GM21723 (cell line): ENCODE measurements at regions not wholly inside any gene's neighbourhood (a gene's known extent, or its start where the extent isn't known, plus 50 kb on each side); places are given as distances from the start of the nearest gene placed in this dataset.

ENCODE experiments used
- ATAC-seq: cut with Tn5 transposase; IDR thresholded peaks from one replicate; pipeline ENCODE4 v1.9.1; 2021; ENCODE audit warnings: mild to moderate bottlenecking, moderate library complexity; ENCODE audit not compliant: unreplicated experiment

DNA sequence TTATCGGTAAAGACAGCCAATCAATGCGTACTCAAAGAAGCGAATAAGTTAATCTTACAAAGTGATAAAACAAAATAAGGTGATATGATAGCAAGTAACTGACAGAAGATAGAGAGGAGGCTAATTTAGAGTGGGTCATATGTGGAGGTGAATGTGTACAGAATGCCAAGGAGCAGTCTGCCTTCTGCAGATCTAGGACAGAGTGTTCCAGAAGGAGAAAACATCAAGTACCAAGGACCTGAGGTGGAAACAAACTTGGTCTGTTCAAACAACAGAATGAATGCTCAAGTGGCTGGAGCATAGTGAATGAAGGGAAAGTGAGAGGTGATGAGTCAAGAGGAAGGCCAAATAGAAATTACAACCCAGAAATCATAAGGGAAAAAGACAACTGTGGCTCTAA is 170.3 kb upstream of the BMP4 start:
- no peak for ATAC-seq

DNA sequence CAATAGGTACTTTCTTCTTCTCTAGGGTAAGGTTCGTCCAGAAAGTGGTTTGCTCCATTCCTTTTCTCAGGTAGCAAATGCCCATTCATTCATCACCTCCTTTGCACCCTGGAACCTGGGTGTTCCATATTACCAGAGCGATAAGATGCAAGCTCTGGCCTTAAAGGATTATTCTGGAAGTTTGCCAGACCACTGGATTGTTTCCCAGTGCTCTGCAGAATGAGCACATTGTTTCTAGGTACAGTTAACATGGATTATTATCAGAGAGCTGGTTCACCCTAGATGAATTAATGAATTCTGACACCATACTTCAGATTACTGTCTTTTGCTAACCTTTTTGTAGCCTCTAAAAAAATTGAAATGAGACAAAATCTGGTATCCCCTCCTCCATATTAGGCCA is 170.9 kb upstream of the BMP4 start:
- no peak for ATAC-seq

DNA sequence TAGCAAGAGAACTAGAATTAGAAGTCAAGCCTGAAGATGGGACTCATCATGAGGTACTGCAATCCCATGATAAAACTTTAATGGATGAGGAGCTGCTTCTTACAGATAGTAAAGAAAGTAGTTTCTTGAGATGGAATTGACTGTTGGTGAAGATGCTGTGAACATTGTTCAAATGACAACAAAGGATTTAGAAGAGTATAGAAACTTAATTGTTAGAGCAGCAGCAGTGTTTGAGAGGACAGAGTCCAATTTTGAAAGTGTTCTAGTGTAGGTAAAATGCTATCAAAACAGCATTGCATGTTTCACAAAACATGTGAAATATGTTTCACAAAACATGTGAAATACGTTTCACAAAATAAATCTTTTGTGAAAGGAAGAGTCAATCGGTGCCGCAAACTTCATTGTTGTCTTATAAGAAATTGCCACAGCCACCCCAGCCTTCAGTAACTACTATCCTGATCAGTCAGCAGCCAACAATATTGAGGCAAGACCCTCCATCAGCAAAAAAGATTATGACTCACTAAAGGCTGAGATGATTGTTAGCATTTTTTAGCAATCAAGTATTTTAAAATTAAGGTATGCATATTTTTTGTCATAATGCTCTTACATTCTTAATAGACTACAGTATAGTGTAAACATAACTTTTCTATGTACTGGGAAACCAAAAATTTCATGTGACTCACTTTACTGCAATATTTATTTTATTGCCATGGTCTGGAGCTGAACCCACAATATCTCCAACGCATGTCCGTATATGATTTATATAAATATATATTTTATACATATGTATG is 173.4 kb upstream of the BMP4 start:
- no peak for ATAC-seq

DNA sequence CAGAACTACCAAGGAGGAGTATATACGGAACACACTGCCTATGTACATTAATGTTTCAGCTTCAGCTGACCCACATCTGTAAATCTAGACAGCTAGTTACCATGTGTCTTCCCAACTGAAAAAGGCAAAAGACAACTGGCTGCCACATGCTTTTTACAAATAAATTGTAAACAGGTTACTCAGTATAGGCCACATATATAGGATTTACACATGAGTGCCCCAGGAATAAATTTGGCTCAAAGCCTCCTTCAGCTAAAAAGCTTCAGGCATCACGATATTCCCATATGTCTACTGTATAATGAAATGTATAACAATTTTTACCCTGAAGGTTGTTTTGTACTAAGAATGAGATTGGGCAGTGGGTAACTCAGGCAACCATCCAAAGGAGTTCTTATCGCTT is 175.9 kb upstream of the BMP4 start:
- ATAC-seq = no peak

DNA sequence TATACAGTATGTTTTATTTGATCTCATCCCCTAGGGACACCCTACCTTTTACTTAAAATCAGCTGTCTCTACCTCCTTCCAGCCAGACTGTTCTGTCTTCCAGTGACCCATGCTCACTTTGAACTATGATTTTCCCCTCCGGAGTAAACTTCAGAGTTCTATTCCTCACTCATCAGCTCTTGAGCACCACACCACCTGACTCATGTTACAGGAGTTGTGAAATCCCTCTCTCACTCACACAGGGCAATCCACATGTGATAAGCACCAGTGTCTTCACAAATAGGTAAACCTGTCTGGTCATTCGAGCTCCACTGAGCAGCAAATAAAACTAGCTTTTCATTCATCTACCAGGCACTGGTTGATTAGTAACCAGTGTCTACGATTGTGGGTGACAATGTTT is 177.3 kb upstream of the BMP4 start:
- ATAC-seq = no peak

DNA sequence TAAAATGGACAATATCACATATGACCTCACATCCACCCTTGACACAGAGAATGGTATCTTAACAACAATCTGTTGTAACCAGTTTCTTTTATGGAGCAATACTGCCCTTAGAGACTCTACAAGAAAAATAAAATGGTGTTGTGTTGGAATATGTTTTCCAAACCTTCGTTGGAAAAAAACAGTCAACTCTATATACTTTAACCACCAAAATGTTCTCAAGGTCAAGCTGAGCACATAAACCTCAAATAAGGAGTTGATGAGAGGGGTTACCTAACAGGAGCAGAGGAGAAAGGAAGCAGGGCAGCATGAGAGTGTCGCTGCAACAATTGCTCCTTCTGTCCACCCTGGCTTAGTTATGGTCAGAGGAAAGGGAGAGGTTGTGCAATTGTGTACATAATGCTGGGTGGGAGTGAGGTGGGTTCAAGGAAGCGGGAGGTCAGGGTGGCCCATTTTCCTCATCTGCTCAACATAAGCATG is 179.2 kb upstream of the BMP4 start:
- no peak for ATAC-seq

DNA sequence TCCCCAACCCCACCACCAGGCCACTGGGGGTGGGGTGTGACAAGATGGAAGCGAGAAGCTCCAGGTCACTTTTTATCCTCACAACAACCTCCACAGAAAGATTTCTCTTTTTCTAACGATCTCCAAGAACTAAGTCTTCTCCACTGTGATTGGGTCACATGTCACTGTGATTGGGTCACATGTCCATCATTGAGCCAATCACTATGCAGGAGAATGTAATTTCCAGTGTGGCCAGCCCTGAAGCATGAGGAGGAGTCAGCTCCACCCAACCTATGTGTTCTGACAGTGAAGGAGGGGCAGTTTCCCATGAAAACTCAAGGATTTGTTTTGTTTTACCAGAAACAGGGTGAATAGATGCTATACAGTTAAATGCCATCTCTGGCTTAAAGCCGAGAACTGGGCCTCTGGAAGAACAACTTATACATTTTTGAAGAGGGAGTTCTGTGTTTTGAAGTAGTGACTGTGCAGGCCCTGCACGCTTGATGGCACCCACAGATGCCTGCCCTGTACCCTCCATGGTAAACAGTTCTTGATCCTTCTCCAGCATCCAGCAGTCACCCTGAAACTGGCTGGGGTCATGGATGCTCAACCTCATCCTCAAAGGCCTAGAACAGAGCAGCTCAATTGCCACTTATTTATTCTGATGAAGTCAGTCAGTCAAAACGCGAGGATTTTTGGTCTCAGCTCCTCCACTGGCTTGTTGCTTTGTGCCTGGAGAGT is 180.4 kb upstream of the BMP4 start:
- ATAC-seq = no peak

DNA sequence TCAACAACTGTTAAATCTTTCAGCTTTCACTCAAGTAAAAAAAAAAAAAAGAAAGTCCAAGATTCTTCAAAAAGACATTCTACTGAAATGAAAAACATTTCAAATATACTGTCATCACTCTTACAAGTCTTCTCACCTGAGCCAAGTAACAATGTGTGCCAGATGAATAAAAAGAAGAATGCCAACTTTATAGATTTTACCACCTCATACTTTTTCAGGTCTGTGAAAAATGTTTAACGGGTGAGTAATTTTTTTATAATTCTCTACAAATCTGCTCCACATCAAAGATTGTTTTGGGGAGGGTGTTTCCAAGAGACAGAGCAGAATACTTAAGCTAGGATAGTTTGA is 181.0 kb upstream of the BMP4 start:
- no peak for ATAC-seq

DNA sequence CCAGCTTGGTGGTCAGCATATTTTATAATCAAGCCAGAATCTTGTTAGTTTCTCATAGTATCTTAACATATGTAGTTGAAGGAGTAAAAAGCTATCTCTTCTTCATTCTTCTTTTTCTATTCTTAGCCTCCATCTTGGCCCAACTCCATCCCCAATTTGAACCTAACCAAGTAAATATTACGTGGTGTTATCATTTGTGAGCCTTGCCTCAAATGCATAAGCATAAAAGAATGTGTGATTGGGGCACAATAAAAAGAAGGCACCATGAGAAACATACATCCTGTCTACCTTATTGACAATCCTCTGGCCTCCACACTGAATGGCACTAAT is 181.4 kb upstream of the BMP4 start:
- ATAC-seq = no peak

DNA sequence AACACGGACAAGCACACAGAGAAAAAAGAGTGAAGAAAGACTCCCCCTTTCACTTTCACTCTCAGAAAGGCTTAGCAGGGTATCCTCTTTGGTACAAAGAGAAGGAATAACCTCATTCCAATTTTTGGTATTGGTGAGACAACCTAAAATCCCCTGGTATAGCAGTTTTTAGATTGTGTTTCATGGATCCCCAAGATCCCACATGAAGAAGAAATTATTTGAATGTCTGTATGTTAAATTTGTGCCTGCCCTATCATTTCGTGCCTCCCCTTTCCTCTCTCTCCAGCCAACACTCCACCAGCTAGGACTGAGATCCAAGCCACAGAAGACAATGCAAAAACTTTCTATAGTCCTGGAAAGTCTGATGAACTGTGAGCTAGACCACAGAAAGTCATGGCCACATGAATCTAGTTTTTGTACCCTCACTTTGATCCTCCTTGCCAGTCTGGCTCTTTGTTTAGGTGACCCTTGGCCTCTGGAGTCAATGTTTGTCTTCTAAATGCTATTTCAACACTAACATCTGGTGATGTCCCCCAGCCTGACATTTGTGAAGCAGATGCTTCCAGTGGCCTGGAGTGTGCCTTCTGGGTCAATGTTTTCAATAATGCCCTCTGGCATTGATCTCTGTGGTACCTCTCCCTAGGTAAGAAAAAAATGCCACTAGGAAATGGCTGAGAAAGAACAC is 181.9 kb upstream of the BMP4 start:
- no peak for ATAC-seq

DNA sequence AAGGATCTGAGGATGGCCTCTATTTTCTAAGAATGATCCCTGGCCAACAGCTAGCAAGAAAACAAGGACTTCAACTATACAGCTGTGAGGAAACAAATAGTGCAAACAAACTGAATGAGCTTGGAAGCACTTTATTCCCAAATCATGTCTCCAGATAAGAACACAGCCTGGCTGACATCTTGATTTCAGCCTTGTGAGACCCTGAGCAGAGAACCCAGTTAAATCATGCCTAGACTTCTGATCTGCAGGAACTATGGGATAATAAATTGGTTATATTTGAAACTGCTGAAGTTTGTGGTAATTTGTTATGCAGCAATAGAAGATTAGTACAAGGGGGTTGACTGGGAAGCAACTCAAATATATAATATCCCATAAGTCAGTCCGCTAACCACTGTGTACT is 183.9 kb upstream of the BMP4 start:
- no peak for ATAC-seq

DNA sequence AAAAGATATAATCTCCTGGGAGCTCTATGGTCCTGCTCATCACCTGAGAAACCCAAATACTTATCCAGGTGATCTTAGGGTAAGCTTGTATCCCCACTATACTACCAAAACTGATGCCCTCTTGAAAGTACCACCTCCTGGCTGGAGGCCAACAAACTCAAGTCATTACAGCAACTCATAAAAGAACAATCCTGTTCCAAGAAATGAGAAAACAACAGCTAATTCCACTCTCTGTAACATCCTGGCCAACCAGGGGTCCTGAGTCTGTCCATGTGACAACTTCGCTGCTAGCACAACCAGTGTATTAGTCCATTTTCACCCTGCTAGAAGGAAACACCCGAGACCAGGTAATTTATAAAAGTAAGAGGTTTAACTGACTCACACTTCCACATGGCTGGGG is 190.0 kb upstream of the BMP4 start:
- ATAC-seq = no peak

DNA sequence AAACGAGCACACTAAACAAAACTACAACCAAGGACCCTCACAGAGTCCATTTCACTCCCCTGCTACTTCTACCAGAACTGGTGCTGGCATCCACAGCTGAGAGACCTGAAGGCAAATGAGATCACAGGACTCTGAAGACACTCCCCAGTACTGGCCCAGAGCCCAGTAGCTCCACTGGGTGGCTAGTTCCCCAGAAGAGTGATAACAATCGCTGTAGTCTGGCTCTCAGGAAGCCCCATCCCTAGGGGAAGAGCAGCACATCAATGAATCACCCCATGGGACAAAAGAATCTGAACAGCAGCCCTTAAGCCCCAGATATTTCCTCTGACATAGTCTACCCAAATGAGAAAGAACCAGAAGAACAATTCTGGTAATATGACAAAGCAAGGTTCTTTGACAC is 190.7 kb upstream of the BMP4 start:
- no peak for ATAC-seq

DNA sequence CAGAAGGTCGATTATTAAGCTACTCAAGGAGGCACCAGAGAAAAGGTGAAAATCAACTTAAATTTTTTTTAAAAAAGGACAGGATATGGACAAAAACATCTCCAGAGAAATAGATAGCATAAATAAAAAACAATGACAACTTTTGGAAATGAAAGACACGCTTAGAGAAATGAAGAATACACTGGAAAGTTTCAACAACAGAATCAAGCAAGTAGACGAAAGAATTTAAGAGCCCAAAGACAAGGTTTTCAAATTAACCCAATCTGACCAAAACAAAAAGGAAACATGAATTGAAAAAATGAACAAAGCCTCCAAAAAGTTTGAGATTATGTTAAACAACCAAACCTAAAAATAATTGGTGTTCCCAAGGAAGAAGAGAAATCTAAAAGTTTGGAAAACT is 191.1 kb upstream of the BMP4 start:
- ATAC-seq = no peak

DNA sequence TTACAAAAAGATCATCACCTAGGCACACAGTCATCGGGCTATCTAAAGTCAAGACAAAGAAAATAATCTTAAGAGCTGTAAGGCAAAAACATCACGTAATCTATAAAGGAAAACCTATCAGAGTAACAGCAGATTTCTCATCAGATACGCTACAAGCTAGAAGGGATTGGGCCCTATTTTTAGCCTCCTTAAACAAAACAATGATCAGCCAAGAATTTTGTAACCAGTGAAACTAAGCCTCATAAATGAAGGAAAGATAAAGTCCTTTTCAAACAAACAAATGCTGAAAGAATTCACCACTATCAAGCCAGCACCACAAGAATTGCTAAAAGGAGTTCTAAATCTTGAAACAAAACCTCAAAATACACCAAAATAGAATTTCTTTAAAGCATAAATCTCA is 191.6 kb upstream of the BMP4 start:
- ATAC-seq = no peak

DNA sequence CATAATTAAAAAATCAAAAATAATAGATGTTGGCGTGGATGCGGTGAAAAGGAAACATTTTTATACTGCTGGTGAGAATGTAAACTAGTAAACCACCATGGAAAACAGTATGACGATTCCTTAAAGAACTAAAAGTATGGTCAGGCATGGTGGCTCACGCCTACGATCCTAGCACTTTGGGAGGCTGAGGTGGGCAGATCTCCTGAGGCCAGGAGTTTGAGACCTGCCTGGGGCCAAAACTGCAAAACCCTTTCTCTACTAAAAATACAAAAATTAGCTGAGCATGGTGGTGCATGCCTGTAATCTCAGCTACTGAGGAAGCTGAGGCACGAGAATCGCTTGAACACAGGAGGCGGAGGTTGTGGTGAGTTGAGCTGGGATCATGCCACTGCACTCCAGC is 195.7 kb upstream of the BMP4 start:
- ATAC-seq = no peak

DNA sequence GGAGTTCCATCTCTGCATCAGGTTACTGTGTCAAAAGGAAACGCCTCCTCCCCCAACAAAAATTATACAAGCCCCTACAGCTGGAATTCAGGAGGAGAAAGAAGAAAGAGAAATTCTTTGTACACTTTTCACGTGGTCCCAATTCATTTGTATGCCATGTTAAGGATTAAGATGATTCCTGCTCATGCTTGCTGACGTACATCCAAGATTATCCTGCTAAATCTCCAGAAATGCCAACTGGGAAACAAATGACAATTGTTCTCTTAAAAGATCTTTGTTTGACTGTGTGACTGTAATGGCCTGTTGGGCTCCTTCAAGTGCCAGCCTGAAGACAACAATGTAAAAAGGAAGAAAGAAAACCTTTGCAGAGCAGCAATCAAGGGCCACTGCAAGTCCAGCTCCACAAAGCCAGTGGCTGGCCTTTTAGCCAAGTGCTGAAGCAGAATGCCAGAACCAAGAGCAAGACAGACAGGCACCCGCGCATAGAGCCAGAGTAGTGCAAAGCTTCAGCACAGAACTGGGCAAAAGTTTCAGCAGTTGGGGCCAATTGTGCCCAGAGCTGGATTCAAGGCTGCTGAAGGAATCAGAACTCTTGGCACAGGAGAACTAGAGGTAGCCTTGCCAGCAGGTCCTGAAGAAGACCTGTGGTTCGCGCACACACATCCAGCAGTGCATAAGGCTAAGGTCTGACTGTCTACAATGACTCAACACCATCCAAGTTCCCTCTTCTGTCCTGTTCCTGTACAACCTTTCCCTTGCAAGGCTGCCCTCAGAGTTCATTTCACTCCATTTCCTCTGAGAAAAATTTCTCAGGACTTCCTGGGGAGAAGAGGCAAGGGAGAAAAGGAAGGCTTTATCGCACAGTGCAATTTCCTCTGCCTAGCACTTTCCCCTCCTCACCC is 209.7 kb upstream of the BMP4 start:
- ATAC-seq = no peak

DNA sequence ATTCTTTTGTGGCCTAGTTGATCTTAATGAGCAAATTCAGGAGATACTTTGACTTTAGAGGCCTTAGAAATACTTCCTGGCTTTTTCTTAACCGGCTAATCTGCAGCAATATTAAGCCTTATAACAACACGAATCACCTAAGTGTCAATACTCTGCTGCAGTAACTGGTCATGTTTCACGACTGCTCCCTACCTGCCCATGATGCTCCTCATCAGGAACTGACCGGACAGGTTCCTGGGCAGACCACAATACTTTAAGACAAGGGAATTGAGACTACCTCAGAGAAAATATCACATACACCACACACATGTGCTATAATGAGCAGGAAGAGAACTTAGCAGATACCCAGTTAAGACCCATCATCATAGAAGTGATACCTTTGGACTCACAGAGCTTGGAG is 211.9 kb upstream of the BMP4 start:
- ATAC-seq = no peak

DNA sequence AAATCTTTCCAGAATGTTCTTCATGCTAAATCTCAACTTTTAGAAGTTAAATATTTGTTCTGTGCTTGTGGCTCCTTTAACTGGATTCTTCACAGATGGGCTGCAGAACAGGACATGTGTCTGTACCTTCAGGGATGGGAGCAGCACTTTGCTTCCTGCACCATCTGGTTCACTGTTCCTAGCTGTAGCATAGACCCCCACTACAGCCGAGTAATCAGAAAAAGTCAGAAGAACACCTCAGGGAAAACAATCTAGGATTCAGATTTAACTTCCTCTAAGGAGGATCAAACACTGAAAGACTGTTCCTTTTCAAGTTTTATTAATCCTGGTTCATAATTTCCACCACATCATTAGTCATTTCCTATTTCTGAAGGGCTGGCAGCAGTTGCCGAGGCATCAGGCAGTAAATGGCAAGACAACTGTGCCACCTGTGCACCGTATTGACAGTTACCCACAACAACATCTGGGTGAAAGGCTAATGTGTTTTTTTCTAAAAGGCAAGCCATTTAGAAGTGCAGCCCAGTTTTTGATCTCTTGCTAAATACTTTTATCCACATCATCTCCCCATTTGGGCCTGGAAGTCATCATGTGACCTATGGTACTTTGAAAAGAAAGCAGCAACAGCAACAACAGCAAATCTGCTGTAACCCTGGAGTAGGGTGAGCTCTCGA is 212.8 kb upstream of the BMP4 start:
- no peak for ATAC-seq

DNA sequence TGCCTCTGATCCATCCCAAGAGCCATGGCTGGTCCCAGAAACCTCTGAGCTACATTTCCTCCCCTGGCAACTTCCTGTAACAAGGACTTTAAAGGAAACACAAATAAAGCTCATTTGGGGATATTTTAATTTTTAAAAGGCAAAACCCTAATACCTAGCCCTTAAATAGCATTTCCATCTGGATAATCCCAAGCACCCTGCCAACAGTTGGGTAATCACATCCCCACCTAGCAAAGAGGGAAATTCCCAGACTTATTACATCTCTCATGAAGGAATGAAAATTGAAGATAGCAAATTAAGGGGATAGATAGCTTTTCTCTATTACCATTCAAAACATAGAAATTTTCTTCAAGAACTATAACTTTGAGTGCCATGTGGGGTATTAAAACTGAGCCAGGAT is 213.7 kb upstream of the BMP4 start:
- ATAC-seq = no peak

DNA sequence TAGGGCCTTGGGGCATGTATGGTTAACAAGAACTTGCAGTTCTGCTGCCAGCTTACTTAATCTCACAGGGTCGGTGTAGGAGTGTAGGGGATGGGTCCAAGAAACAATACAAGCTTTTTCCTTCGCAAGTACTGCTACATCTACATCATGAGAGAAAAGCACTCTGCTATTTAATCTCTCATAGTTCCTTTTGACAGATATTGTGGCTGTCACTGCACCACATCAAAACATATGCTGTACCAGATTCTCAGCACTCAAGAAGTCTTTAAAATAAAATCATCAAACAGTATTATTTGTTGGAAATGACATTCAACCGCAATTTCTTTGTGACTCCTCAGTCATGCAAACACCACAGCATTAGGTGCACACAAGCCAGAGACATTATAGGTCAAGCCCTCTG is 215.5 kb upstream of the BMP4 start:
- ATAC-seq = no peak
